IMR-90 (cell line): ENCODE measurements at regions not wholly inside any gene's neighbourhood (a gene's known extent, or its start where the extent isn't known, plus 50 kb on each side); places are given as distances from the start of the nearest gene placed in this dataset.

ENCODE experiments used
- CEBPB ChIP-seq: IDR thresholded peaks from 2 replicates; pipeline ENCODE4 v1.6.1; 2012; ENCODE audit warnings: low read depth, low read length, improper control_type of control experiment
- CTCF ChIP-seq: conservative IDR thresholded peaks from 2 replicates; pipeline ENCODE4 v1.5.1; 2012; ENCODE audit warnings: mild to moderate bottlenecking, low read depth, low read length, improper control_type of control experiment

- TF ChIP-seq CTCF (no peak), CEBPB (no peak)
Measured at GRCh38 chr2:173553593-173553992, 198.9 kb downstream of the CDCA7 start.
